MCF 10A (cell line): ENCODE measurements at regions not wholly inside any gene's neighbourhood (a gene's known extent, or its start where the extent isn't known, plus 50 kb on each side); places are given as distances from the start of the nearest gene placed in this dataset.

ENCODE experiments used
- BruUV-seq: library from RNA; stranded (reverse); fragments of 400-500 nt; replicated peaks from 2 replicates; lab custom pipeline; 2021; lab: Mats Ljungman, UMichigan
- CTCF ChIA-PET: fragments of 300-600 bp; sonication (Branson Sonifier 250); formaldehyde crosslinking; extraction: SDS; loops from one replicate; lab custom pipeline; 2021; ENCODE audit warnings: antibody characterized with exemption, inconsistent platforms; lab: Yijun Ruan, JAX
- POLR2A ChIA-PET: fragments of 300-600, 350-650 bp; sonication (Branson Sonifier 250); formaldehyde crosslinking; extraction: SDS; loops from one replicate; lab custom pipeline; 2020; ENCODE audit warnings: antibody characterized with exemption, inconsistent platforms; lab: Yijun Ruan, JAX
- DNase-seq: peaks from one replicate; pipeline ENCODE4 v3.0.0-alpha.2; 2018; ENCODE audit not compliant: unreplicated experiment
- H3K27ac Mint-ChIP-seq: one replicate; pipeline ENCODE4 v1.8.0; 2022; ENCODE audit warnings: mild to moderate bottlenecking, low read depth, mixed read lengths; ENCODE audit not compliant: unreplicated experiment
- H3K27me3 Mint-ChIP-seq: one replicate; pipeline ENCODE4 v1.8.0; 2022; ENCODE audit warnings: mixed read lengths; ENCODE audit not compliant: insufficient read depth, unreplicated experiment
- H3K36me3 Mint-ChIP-seq: one replicate; pipeline ENCODE4 v1.8.0; 2022; ENCODE audit warnings: mild to moderate bottlenecking, moderate library complexity, mixed read lengths; ENCODE audit not compliant: insufficient read depth, unreplicated experiment
- H3K4me1 Mint-ChIP-seq: one replicate; pipeline ENCODE4 v1.8.0; 2022; ENCODE audit warnings: mixed read lengths; ENCODE audit not compliant: insufficient read depth, unreplicated experiment
- H3K4me3 Mint-ChIP-seq: one replicate; pipeline ENCODE4 v1.8.0; 2022; ENCODE audit warnings: mild to moderate bottlenecking, moderate library complexity, mixed read lengths; ENCODE audit not compliant: unreplicated experiment
- H3K9me3 Mint-ChIP-seq: one replicate; pipeline ENCODE4 v1.8.0; 2022; ENCODE audit warnings: mixed read lengths; ENCODE audit not compliant: unreplicated experiment
- CTCF ChIP-seq: fragments of 200-600 bp; IDR thresholded peaks from one replicate; pipeline ENCODE4 v1.8.0; 2022; ENCODE audit warnings: antibody characterized with exemption, mild to moderate bottlenecking; ENCODE audit not compliant: unreplicated experiment
- intact Hi-C: fragments of 100-400 bp; cut with micrococcal nuclease; formaldehyde crosslinking; loops from 2 replicates; pipeline ENCODE4 v1.14.1; 2022

GRCh38 chr12:102681747-102682146 lies 201.4 kb upstream of the IGF1 start:
- no peak for DNase-seq
- H3K9me3 Mint-ChIP-seq: no peaks in the 10 kb centered on the region
- intact Hi-C loops: no loop called here
- H3K27me3 Mint-ChIP-seq: peaks cover 11% of the 10 kb centered on the region
- no peak overlapping the region for H3K27ac Mint-ChIP-seq
- no peaks in the 10 kb centered on the region for H3K4me1 Mint-ChIP-seq
- BruUV-seq: no TSS peak
- no peak for TF ChIP-seq CTCF
- CTCF ChIA-PET: no interaction called here
- no peak overlapping the region for H3K4me3 Mint-ChIP-seq
- no peaks in the 10 kb centered on the region for H3K36me3 Mint-ChIP-seq
- POLR2A ChIA-PET: no interaction called here

GRCh38 chr12:102681309-102681708 lies 200.9 kb upstream of the IGF1 start:
- Mint-ChIP-seq H3K27me3 (peaks cover 11% of the 10 kb centered on the region), H3K36me3 (no peaks in the 10 kb centered on the region), H3K27ac (no peak overlapping the region), H3K4me3 (no peak overlapping the region), H3K4me1 (no peaks in the 10 kb centered on the region), H3K9me3 (no peaks in the 10 kb centered on the region)
- DNase-seq: no peak
- BruUV-seq: no TSS peak
- CTCF ChIA-PET: no interaction called here
- no peak for TF ChIP-seq CTCF
- POLR2A ChIA-PET: no interaction called here
- intact Hi-C loops: no loop called here

- Mint-ChIP-seq H3K27me3 (peaks cover 11% of the 10 kb centered on the region), H3K4me1 (no peaks in the 10 kb centered on the region), H3K4me3 (no peak overlapping the region), H3K27ac (no peak overlapping the region), H3K9me3 (no peaks in the 10 kb centered on the region), H3K36me3 (no peaks in the 10 kb centered on the region)
- no peak for TF ChIP-seq CTCF
- no TSS peak for BruUV-seq
- intact Hi-C loops: no loop called here
- DNase-seq: no peak
- CTCF ChIA-PET: interaction anchor here (0.6 kb wide), 1 partner anchor 989 kb away, joined by 5 read pairs; no protein-coding TSS in a partner anchor
- POLR2A ChIA-PET: interaction anchor here (0.7 kb wide), 1 partner anchor 94 kb away, joined by 3 read pairs; no protein-coding TSS in a partner anchor
Measured at GRCh38 chr12:102680304-102680703, 199.9 kb upstream of the IGF1 start.

GRCh38 chr12:102676812-102677211 lies 196.4 kb upstream of the IGF1 start:
- H3K4me3 Mint-ChIP-seq: no peak overlapping the region
- H3K36me3 Mint-ChIP-seq: no peaks in the 10 kb centered on the region
- DNase-seq: no peak
- H3K4me1 Mint-ChIP-seq: no peaks in the 10 kb centered on the region
- H3K9me3 Mint-ChIP-seq: peaks cover 9% of the 10 kb centered on the region
- peaks cover 5% of the 10 kb centered on the region for H3K27me3 Mint-ChIP-seq
- no peak for TF ChIP-seq CTCF
- POLR2A ChIA-PET: no interaction called here
- no TSS peak for BruUV-seq
- CTCF ChIA-PET: interaction anchor here (1.3 kb wide), 1 partner anchor 508 kb away, joined by 4 read pairs; no protein-coding TSS in a partner anchor
- intact Hi-C loops: no loop called here
- H3K27ac Mint-ChIP-seq: no peak overlapping the region
